Osteocyte (in vitro differentiated cells): ENCODE measurements at regions not wholly inside any gene's neighbourhood (a gene's known extent, or its start where the extent isn't known, plus 50 kb on each side); places are given as distances from the start of the nearest gene placed in this dataset.
"Not testable (repeated sequence)": the region's sequence is repeated elsewhere in the genome, so short reads cannot be mapped to it uniquely, and the experiment has no call there.

Source experiments
- DNase-seq: peaks from one replicate; pipeline ENCODE4 v3.0.0; 2021; ENCODE audit warnings: mixed read lengths; ENCODE audit not compliant: unreplicated experiment; ENCODE audit errors: extremely low spot score
- H3K27ac Mint-ChIP-seq: one replicate; pipeline ENCODE4 v1.8.0; 2021; ENCODE audit warnings: mild to moderate bottlenecking, mixed read lengths; ENCODE audit not compliant: unreplicated experiment
- H3K27me3 Mint-ChIP-seq: one replicate; pipeline ENCODE4 v1.8.0; 2021; ENCODE audit warnings: mixed read lengths; ENCODE audit not compliant: unreplicated experiment
- H3K36me3 Mint-ChIP-seq: one replicate; pipeline ENCODE4 v1.8.0; 2021; ENCODE audit warnings: mixed read lengths; ENCODE audit not compliant: unreplicated experiment
- H3K4me1 Mint-ChIP-seq: one replicate; pipeline ENCODE4 v1.8.0; 2021; ENCODE audit warnings: mixed read lengths; ENCODE audit not compliant: unreplicated experiment
- H3K4me3 Mint-ChIP-seq: one replicate; pipeline ENCODE4 v1.8.0; 2021; ENCODE audit warnings: mild to moderate bottlenecking, moderate library complexity, mixed read lengths; ENCODE audit not compliant: unreplicated experiment
- H3K9me3 Mint-ChIP-seq: one replicate; pipeline ENCODE4 v1.8.0; 2021; ENCODE audit warnings: mixed read lengths; ENCODE audit not compliant: unreplicated experiment
- TF ChIP-seq, protein P1 (sequence below): fragments of 200-600 bp; sonication (generic); IDR thresholded peaks from 2 replicates; pipeline ENCODE4 v1.5.0; 2021; ENCODE audit warnings: antibody characterized with exemption, mild to moderate bottlenecking, moderate library complexity

DNA sequence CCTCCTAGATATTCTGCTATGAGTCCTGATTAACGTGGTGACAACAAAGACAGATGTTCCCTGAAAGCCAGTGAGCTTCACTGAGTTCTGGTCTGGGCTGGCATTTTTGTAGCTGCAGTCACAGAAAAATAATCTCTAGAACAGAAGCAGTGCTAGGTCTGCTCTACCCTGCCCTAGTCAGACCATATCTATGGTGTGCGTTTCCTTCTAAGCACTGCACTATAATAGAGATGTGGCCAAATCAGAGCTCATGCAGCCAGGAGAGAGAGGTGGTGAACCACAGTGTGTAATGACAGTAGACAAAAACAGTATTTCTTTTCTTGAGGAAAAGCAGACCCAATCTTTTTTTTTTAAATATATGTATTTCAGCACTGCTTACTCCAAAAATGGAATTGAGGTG lies 76.3 kb downstream of the CMAS start:
- H3K27ac Mint-ChIP-seq, result no peak overlapping the region
- peaks cover 38% of the 10 kb centered on the region for H3K27me3 Mint-ChIP-seq

DNA sequence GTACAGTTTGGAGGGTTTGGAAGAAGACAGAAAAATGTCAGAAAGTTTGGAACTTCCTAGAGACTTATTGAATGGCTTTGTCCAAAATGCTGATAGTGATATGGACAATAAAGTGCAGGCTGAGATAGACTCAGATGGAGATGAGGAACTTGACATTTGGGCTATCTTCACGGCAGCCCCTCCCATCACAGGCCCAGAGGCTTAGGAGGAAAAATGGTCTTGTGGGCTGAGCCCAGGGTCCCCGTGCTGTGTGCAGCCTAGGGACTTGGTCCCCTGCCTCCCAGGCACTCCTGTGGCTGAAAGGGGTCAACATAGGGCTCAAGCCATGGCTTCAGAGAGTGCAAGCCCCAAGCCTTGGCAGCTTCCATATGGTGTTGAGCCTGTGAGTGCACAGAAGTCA lies 79.0 kb downstream of the CMAS start:
- Mint-ChIP-seq H3K27me3 (peaks cover 34% of the 10 kb centered on the region), H3K36me3 (no peaks in the 10 kb centered on the region), H3K4me1 (no peaks in the 10 kb centered on the region)

More for the DNA sequence above, 76.3 kb downstream of the CMAS start:
- H3K4me1 Mint-ChIP-seq, result no peaks in the 10 kb centered on the region
- TF ChIP-seq, protein P1, sequence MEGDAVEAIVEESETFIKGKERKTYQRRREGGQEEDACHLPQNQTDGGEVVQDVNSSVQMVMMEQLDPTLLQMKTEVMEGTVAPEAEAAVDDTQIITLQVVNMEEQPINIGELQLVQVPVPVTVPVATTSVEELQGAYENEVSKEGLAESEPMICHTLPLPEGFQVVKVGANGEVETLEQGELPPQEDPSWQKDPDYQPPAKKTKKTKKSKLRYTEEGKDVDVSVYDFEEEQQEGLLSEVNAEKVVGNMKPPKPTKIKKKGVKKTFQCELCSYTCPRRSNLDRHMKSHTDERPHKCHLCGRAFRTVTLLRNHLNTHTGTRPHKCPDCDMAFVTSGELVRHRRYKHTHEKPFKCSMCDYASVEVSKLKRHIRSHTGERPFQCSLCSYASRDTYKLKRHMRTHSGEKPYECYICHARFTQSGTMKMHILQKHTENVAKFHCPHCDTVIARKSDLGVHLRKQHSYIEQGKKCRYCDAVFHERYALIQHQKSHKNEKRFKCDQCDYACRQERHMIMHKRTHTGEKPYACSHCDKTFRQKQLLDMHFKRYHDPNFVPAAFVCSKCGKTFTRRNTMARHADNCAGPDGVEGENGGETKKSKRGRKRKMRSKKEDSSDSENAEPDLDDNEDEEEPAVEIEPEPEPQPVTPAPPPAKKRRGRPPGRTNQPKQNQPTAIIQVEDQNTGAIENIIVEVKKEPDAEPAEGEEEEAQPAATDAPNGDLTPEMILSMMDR, result no peak
- DNase-seq, result no peak
- H3K36me3 Mint-ChIP-seq, result no peaks in the 10 kb centered on the region
- peaks cover 11% of the 10 kb centered on the region for H3K9me3 Mint-ChIP-seq
- H3K4me3 Mint-ChIP-seq, result no peak overlapping the region

DNA sequence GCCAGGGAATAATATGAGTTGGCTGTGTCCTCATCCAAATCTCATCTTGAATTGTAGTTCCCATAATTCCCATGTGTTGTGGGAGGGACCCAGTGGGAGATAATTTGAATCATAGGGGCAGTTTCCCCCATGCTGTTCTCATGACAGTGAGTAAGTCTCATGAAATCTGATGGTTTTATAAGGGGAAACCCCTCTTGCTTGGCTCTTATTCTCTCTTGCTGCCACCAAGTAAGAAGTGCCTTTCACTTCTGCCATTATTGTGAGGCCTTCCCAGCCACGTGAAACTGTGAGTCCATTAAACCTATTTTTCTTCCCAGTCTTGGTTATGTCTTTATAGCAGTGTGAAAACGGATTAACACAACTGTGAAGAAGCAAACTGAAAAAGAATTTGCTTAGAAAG lies 80.1 kb downstream of the CMAS start:
- H3K4me1 Mint-ChIP-seq, DNase-seq, H3K4me3 Mint-ChIP-seq, H3K36me3 Mint-ChIP-seq, H3K27ac Mint-ChIP-seq: not testable (repeated sequence)
- Mint-ChIP-seq H3K9me3 (peaks cover 16% of the 10 kb centered on the region), H3K27me3 (peaks cover 32% of the 10 kb centered on the region)

More for the DNA sequence above, 79.0 kb downstream of the CMAS start:
- no peak for DNase-seq
- no peak overlapping the region for H3K4me3 Mint-ChIP-seq
- H3K9me3 Mint-ChIP-seq, result peaks cover 16% of the 10 kb centered on the region
- H3K27ac Mint-ChIP-seq, result no peak overlapping the region
- TF ChIP-seq, protein P1, result no peak

DNA sequence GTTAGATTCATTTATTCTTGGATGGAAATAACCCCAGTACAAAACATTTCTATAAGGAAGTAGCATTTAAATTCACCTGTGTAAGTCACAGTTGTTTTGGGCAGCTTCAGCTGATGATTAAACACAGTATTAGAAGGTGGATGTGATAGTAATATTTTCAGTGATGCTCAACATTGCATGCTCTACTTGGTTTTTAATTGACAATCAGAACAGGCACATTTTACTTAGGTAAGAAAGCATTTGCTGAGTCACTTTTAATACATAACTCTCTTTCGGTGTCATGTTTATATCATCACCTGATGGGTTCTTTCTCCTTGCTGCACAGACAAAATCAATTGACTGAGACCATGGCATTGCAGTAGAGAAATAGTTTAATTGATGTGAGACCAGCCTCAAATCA lies 80.7 kb downstream of the CMAS start:
- TF ChIP-seq, protein P1, result no peak
- no peaks in the 10 kb centered on the region for H3K4me1 Mint-ChIP-seq
- no peaks in the 10 kb centered on the region for H3K36me3 Mint-ChIP-seq
- H3K4me3 Mint-ChIP-seq, result no peak overlapping the region
- peaks cover 32% of the 10 kb centered on the region for H3K27me3 Mint-ChIP-seq
- no peak overlapping the region for H3K27ac Mint-ChIP-seq
- DNase-seq, result no peak
- peaks cover 16% of the 10 kb centered on the region for H3K9me3 Mint-ChIP-seq

DNA sequence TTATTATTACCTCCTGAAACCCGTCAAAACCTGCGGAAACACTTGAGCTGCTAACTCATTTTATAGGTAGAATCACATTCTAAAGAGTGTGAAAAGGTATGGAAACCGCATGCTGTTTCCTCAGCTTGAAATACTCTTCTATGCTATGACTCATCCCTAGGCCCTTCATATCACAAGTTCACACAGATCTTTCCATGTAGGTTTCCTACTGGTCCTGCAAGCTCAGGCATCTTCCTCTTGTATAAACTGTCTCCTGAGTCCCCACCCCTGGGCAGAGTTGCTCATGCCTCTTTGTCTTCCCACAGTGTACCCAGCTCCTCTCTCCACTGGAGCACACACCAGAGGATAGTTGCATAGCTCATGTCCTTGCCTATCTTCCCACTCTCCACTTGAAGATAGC lies 84.7 kb downstream of the CMAS start:
- Mint-ChIP-seq H3K9me3 (peaks cover 11% of the 10 kb centered on the region), H3K36me3 (no peaks in the 10 kb centered on the region), H3K27me3 (peaks cover 40% of the 10 kb centered on the region), H3K4me1 (no peaks in the 10 kb centered on the region), H3K27ac (no peak overlapping the region), H3K4me3 (no peak overlapping the region)
- TF ChIP-seq, protein P1, result no peak
- DNase-seq, result no peak

DNA sequence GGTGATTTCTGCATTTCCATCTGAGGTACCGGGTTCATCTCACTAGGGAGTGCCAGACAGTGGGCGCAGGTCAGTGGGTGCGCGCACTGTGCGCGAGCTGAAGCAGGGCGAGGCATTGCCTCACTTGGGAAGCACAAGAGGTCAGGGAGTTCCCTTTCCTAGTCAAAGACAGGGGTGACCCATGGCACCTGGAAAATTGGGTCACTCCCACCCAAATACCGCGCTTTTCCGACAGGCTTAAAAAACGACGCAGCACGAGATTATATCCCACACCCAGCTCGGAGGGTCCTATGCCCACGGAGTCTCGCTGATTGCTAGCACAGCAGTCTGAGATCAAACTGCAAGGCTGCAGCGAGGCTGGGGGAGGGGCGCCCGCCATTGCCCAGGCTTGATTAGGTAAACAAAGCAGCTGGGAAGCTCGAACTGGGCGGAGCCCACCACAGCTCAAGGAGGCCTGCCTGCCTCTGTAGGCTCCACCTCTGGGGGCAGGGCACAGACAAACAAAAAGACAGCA lies 90.6 kb downstream of the CMAS start:
- peaks cover 16% of the 10 kb centered on the region for H3K27me3 Mint-ChIP-seq
- not testable (repeated sequence) for H3K4me1 Mint-ChIP-seq, H3K9me3 Mint-ChIP-seq, H3K27ac Mint-ChIP-seq, DNase-seq, H3K4me3 Mint-ChIP-seq, H3K36me3 Mint-ChIP-seq
